Stimulated activated CD4-positive, alpha-beta T cell treated with anti-CD3 and anti-CD28 coated beads, Interleukin-2, amount 100 ng/mL, for 24 hours (primary cell): ENCODE measurements at regions not wholly inside any gene's neighbourhood (a gene's known extent, or its start where the extent isn't known, plus 50 kb on each side); places are given as distances from the start of the nearest gene placed in this dataset.

Experiments
- DNase-seq, 2 donors: peaks; one replicate each; pipeline ENCODE4 v3.0.0-alpha.2; 2020

DNA sequence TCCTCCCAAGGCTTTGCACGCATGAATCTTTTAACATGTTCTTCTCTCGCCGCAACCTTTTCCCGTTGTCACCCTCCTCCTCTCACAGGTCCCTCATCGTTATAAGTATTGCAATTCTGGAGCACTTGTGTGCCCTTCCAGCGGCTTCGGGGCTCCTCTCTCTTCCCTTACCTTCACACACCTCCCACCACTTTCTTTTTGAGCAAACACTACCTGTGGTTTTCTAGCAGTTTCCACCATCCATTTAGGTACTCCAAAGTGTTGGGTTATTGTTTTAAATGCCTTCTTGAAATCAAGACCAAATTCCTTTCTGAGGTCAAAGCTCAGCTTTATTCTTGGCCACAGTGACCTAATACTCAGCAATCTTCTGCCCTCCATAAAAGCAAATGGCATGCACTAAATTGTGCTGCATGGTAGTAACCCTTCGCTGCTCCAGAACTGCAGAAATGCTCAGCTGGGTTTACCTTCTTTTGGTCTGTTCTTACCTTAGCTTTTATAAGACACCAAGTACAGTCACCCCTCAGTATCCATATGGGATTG is 472.4 kb downstream of the SETD4 start:
- DNase-seq = no peak

DNA sequence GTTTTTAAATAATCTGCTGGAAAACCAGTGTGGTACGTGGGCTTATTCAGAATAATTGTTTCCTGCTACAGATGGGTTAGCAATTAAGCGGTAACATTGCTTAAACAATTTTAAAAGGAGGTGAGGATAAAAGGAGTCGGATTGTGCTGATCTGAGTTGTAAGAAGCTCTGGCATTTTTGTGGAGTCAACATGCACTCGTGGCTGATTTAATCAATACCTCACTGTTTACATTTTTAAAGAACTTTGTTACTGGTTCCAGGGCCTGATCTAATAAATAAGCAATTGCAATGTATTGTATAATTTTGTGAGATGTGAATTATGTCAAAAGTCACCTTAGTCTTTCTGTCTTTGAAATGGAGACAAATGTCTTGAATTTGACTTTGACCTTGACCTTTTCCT is 474.0 kb downstream of the SETD4 start:
- DNase-seq = no peak

DNA sequence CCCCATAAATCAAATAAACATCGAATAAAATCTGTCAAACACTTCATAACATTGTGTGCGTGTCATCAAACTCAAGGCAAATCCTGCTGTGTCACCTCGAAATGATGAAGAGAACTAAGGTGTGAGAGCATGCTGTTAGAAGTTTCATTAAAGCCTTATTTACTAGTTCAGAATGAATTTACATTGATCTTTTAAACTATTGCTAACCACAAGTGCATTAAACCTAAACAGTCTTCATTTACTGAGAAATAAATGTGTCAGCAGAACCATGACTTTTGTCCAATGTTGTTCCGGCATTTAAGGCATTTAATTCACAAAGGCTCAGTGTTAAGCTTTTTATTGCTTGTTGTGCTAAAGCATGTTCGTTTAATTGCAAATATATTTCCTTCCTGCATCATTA is 474.4 kb downstream of the SETD4 start:
- DNase-seq = no peak

DNA sequence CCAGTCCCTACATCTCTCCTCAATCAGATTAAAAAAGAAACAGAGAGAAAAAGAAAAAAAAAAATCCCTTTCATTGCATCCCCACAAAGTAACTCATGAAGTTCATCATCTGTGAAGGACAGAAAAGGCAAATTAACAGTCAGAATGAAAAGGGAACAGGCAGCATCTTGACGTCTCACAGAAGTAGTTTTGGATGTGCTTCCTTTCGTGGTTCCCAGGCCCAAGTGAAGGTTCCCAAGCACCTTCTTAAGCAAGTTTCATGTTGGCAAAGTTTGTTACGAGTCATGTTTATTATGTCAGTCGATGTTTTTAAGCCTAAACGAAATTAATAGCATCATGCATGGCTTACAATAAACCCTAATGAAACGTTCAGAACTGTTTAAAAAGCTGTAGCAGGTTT is 475.2 kb downstream of the SETD4 start:
- DNase-seq = no peak

DNA sequence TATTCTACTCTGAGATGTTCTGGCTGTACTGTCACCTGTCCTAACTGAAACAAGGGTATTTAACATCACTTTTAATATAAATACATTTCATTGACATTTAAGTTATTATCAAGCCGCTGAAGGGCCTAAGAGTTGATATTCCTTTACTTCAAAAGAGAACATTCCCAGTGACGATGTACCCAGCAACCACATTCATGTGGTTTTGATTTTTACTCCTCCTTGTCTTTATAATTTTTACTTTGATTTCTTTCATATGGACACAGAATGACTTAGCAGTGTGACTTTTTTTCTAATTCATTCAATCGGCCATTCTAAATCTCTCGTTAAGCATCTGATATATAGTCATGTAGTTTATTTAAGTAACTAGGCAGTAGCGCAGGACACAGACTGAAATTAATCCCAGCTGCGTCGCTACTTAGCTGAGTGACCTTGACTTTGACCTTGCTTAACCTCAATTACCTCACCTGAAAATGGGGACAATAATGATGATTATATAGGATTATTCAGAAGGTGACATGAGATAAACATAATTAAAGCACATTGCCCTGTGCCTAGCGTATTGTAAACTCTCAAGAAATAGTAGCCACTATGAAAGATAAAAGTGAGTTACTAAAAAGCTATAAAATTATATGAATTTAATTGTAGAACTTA is 476.6 kb downstream of the SETD4 start:
- no peak for DNase-seq

DNA sequence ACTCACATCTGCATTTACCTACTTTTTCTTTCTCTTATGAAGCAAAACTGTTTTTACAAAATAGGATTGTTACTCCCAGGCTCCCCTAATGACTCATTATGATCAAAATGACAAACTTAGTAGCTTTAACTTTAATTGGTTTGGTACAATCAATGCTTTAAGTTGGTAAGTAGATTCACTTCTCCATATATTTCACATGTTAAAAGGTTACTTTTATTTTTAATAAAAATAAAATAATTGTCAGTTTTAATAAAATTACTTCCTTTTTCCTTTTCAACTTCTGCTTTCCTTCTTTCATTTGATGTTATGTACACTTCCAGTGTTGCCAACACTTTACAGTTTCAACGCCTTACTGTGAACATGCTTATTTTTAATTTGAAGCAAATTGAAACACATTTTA is 477.6 kb downstream of the SETD4 start:
- no peak for DNase-seq

DNA sequence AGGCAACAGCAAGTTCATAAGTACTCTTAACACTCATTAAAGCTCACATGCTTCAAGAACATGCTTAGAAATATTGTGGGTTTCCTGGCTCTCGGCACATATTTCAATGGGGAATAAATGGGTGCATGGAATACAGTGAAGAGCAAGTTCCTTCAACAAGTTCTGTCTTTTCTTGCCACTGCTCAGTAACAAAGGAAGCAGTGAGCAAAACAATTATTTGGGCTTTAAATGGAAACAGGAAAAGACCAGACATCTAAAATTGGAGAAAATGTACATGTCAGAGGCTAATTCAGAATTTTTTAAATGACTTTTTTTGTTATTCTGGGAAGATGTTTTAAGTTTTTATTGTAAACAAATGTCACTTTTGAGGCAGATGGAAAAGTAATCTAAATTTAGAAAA is 478.7 kb downstream of the SETD4 start:
- DNase-seq = no peak

DNA sequence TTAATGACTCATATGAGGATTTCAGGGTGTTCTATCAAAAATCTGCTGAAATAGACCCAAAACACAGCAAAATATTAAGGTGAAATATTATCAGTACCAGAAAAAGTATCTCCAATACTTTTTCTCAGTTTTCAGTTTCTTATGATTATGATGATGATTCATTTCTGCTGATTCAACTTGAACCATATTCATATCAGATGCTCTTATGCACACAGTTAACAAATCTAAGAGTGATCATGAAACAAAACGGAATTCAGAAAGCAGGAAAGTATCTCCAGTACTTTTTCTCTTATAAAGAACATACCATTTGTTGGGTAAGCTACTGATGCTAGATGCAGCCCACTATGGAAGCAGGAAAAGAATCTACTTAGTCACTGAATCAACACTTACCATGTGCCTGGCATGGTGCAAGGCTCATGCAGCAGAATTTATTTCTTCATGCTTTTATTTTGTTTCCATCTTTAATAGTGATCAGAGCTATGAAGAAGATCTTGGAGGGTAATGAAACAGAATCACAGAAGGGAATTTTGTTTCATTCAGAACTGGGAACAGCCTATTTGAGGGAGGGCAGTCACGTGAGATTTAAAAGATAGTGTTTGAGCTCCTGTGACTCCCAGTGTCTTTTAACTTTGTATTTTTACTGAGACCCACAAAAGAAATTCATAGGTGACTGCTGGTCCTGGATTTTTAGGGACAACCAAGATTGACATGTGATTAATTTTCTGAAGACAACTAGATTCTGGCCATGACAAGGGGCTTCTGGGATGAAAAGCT is 480.6 kb downstream of the SETD4 start:
- DNase-seq = no peak

DNA sequence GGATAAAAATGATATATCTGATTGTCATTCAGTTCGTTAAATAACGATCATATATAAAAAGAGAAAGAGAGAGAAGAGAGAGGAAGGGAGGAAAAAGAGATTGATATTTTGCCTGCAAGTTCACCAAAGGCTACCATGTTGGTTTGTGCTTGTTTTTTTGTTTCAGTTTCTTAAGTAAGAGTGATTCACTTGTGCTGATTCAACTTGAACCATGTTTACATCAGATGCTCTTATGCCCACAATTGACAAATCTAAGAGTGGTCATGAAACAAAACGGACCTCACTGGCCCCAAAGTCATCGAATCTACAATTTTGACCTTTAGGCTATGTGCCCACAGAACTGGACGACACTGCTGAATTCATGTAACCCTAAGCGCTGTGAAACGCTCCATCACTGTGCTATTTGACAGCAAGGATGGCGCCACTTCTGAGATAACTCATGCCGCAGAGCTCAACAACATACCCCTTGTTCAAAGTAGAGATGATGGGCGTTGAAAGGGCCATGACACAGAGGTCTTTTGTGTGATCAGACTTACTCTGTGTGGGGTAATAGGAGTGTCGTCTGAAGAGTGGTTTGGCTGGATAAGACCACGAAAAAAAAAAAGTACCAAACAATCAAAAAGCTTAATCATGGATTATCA is 481.4 kb downstream of the SETD4 start:
- DNase-seq = peak; percentile 18 to 47

DNA sequence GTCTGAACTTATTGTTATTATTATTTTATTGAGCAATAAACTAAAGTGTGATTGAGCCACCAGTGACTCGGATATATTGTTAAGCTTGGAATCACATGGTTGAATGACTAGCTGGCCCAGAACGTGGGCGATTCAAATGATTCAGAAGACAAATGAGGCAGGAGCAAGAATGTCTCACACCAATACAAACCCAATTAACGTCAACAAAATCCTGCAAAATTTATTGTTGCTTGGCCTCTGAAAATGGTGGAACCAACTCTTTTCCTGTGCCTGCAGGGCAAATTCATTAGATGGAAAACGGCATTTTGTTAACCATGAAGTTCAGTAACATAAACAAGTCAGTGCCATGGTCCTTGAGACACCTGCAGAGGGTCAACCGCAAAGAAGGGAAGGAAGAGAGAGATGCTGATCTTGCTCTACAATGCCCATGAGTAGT is 482.0 kb downstream of the SETD4 start:
- no peak for DNase-seq

DNA sequence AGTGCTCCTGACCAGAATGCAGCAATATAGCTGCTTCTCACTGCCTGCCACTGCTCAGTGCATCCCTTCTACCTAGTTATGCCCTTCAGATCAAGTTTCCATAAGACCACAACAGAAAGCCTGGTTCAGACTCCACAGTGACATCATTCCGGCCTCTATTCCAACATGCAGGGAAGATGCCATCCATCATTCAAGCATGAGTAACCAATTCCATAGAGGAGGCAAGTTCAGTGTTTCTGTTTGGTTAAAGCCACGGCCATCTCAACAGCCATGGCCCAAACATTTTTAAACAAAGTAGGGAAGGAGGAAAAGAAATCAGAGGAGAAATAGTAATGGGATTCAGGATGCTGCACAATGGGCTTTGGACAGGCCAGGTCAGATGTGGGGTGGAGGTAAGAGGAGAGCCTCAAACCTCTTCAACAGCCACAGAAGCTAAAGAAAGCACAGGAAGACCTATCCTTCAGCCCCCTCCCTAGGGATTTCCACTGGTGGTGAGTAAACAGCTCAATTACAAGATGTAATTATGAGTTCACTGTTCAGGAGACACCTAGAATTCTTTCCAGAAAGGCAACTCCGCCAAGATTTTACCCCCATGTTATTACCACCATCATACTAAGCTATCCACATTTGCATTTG is 484.9 kb downstream of the SETD4 start:
- DNase-seq = no peak

DNA sequence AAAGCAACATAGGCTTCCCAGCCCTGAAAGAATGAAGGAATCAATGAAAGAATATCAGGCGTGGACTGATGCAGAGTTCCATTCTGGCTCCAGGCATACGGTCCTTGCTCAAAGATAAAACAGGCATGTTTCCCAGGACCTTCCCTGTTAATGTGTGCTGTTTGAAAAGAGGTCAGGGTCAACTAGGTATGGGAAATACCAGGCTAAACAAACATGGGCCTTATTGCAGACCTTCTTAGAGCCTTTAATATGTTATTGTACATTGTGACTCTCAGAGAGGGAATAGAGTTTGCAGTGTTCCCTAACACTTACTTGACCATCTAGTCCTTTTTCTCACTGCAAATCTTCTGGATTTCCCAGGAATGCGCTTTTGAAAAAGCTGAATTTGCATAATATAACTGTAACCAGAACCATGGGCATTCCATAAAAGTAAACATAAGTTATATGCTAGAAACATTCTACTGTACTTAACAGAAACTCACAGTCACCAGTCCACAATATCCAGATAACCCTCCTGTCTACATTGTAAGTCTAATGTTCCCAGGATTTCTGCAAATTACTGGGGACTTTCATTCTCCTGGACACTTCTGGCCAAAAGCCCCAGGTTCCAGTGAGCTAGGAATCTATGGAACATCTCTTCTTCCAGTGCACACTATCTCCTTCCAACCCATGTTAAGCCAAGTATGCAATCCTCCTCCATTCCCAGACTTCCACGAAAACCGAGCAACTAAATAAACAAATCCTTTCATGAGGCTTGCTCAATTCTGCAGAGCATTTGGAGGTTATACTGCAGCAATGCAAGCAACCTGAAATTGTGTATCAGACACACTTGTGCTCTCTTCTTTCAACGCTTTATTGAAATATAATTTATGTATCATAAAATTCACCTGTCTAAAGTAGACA is 486.6 kb downstream of the SETD4 start:
- no peak for DNase-seq

DNA sequence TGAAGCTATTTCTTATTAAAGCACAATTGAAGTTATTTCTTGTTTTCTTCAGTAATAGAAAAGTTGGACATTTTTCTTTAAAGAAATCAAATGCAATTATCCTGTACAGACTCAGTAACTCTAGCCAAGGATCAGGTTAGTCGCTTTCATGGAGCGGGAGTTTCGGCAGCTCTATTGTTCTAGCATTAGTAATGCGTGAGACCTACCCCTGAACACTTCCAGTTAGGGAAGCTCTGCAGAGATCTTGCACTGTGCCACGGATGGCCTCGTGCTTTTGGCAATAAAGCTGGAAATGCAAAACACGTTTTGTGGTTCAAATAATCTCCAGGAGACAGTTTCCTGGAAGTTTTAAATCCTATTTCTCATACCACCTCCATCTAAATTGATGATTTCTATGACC is 488.4 kb downstream of the SETD4 start:
- DNase-seq = no peak

DNA sequence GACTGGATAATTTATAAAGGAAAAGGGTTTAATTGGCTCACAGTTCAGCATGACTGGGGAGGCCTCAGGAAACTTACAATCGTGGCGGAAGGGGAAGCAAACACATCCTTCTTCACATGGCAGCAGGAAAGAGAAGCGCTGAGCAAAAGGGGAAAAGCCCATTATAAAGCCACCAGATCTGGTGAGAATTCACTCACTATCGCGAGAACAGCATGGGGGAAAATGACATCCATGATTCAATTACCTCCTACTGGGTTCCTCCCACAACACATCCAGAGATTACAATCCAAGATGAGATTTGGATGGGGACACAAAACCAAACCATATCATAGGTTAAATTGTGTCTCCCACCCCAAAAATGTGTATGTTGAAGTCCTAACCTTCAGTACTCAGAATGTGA is 491.7 kb downstream of the SETD4 start:
- no peak for DNase-seq

DNA sequence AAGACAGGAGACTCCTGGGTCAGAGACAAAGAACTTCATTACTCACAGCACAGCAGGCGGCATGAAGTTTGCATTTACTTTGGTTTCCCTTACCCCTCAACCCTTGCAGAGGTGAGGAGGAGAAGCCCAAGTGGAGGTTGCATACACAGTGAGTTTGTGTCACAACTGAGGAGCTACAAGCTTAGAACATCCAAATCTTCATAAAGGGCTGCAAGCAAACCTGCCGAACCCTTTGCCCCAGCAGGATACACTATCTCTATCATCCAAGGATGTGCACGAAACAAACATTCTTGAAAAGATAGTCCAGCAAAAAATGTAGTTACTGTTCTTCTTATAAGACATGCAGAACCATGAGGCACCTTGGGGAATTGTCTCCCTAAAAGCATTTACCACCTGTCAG is 493.5 kb downstream of the SETD4 start:
- DNase-seq = no peak

DNA sequence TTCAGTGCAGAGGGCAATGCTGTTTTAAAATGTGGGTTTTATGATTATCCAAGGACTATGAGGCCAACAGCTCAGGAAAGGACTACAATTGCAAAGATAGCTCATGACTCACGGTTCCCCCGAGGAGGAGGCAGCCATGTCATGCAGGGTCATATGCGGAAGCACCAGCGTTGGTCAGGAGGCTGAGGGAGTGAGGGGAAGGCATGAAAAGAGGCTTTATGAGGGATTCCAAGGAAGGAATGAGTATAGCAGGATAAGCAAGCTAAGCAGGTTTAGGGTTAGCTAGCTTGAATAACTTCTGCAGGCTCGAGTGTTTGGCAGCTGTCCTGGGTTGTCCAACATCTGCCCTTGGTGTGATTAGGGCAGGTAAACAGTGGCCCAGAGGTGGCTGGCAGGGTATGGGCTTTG is 495.1 kb downstream of the SETD4 start:
- no peak for DNase-seq

DNA sequence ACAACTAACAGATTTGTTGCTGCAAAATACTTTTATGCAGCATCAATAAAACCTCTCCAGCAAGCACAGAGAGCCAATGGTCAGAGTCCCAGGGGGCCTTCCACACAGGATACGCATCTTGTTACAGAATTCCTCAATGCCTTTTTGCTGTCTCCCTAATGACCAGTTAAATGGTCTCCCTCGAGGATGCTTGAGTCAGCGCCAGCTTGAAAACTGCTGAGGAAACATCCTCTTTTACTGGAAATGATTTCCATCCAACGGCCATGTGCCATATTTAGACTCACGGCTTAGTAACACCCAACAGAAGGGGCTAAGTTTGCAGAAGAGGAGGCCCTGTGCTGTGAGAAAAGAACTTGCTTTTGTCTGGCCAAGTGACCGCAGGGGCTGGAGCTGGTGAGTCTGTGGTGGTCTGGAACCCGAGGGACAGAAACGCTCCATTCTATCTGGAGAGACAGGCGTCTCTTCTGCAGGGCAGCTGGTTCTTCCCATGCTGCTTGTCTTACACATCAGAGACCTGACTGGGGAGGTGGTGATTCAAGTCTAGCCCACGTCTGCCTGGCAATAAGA is 496.4 kb downstream of the SETD4 start:
- no peak for DNase-seq

DNA sequence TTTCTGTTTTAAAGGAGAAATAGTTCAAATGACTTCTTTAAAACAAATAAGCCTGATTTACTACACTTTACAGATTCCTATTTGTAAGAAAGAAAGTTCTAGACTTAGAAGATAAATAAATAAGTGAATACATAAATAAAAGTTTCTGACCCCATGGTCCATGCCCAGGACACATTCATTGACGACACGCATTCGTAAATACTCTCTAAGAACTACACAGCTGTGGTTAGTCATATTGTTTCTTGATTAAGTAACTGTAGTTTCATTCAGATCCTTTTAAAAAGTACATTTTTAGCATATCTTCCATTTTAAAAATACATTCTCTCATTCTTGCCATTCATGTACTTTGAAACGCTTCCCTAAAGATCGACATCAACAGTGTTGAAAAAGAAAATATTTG is 497.4 kb downstream of the SETD4 start:
- no peak for DNase-seq

DNA sequence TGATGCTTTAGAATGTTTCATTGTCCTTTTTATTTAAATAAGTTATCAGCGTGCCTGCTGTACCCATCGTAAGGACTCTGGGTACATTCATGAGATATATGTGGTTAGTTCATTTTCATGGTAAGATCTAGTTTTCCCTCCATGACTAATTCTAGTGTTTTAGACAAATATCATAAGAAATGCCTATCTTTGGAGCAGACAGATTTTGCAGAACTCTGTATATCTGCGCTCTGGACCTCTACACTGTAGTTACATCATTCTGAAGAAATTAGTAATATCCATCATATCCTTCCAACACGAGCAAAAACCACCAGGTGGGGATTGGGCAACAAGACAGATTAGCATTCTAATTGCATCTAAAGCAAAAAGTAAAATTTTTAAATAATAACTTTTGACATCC is 499.2 kb downstream of the SETD4 start:
- DNase-seq = no peak

DNA sequence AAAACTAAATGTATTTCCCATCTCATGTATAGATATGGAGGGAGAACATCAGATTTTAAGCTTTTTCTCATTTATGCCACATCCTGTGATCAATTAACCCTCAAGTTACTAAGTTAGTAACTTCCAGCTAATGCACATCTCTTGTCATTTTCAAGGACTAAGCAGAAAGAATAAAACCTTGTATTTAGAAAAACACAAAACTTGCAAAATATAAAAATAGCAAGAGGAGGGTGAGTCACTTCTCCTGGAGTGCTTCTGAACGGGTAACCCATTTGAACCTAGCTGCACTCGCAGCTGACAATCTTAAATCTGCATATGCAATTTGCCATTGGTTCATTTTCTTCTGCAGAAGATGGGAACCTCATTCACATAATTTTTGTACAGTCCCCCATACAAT is 500.5 kb downstream of the SETD4 start:
- DNase-seq = no peak

DNA sequence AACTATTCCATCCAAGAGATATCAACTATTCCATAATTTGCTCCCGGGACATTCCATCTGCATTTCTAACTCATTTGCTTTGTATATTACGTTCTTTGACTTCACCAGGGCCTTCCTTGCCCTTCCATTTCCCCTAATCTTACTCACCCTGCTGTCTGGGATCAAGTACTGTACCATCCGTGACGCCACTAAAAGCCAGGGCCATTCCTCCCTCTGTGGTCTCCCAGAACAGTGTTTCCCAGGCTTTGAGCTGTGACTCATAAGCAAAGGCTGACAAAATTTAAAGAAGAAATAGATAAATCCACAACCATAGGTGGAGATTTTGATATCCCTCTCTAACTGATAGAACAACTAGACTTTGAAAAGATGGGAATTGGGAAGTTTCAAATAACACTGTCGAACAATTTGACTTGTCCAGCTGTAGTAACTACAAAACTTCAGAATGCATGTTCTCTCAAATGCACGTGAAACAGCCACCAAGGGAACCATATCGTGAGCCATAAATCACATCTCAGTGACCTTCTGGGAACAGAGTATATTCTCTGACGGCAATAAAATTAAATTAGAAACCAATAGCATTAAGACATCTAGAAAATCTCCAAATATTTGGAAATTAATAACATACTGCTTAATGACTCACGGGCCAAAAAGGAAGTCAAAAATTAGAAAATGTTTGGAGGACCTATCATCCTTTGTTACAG is 501.0 kb downstream of the SETD4 start:
- no peak for DNase-seq
